Transverse colon (tissue), 4 donors: ENCODE measurements at regions not wholly inside any gene's neighbourhood (a gene's known extent, or its start where the extent isn't known, plus 50 kb on each side); places are given as distances from the start of the nearest gene placed in this dataset.

Experiments used
- DNase-seq: peaks from one replicate; pipeline ENCODE4 v3.0.0-alpha.2; 2019
- H3K27ac ChIP-seq, 4 donors: fragments of 200-600 bp; sonication (generic); 2 replicates each; pipeline ENCODE4 v1.5.1; 2016 to 2018; ENCODE audit warnings: inconsistent platforms in 4 of 4
- H3K27me3 ChIP-seq: fragments of 200-600 bp; sonication (generic); 2 replicates; pipeline ENCODE4 v1.5.1; 2017; ENCODE audit warnings: inconsistent platforms
- H3K36me3 ChIP-seq, 4 donors: fragments of 200-600 bp; sonication (generic); 2 replicates each; pipeline ENCODE4 v1.5.1; 2017 to 2019; ENCODE audit warnings: inconsistent platforms in 4 of 4
- H3K4me1 ChIP-seq, 4 donors: fragments of 200-600 bp; sonication (generic); 2 replicates each; pipeline ENCODE4 v1.5.1; 2017 to 2020; ENCODE audit warnings: inconsistent platforms in 4 of 4
- H3K4me3 ChIP-seq, 4 donors: fragments of 200-600 bp; sonication (generic); 1 replicate in 1 of 4; 2 replicates in 3 of 4; pipeline versions ENCODE4 v1.5.1 to v1.6.1; 2017 to 2019; ENCODE audit warnings: inconsistent platforms in 4 of 4
- H3K9me3 ChIP-seq, 2 donors: fragments of 200-600 bp; sonication (generic); 2 replicates each; pipeline ENCODE4 v1.5.1; 2017 to 2019; ENCODE audit warnings: inconsistent platforms in 2 of 2
- EP300 ChIP-seq: sonication (generic); formaldehyde crosslinking; IDR thresholded peaks from one replicate; pipeline ENCODE4 v1.6.1; 2017; ENCODE audit warnings: antibody characterized with exemption, low read depth
- POLR2A ChIP-seq: fragments of 450-650 bp; IDR thresholded peaks from one replicate; pipeline ENCODE4 v1.6.1; 2016; ENCODE audit warnings: antibody characterized with exemption, mild to moderate bottlenecking, moderate library complexity
- POLR2AphosphoS5 ChIP-seq, 3 donors: sonication (generic); formaldehyde crosslinking; IDR thresholded peaks; one replicate each; pipeline ENCODE4 v1.6.1; 2016; ENCODE audit warnings: antibody characterized with exemption in 3 of 3
- WGBS, 2 donors: methylation state at CpG; one replicate each; pipeline ENCODE4 v1.1.5; 2018; ENCODE audit warnings: low coverage in 1 of 2; 5-methylcytosine and 5-hydroxymethylcytosine counted together
- in situ Hi-C, 4 donors: fragments of 200-750 bp; cut with MboI; loops; one replicate each; pipeline versions ENCODE4 v1.15.0 to v1.15.1; 2017; ENCODE audit warnings: low sequenced_read_pairs in 3 of 4, low pct_ligation_motif_present in 1 of 4, low pct_unique_long_range_greater_than_20kb in 1 of 4
- intact Hi-C: fragments of 100-400 bp; cut with DNase I; formaldehyde crosslinking; loops from one replicate; pipeline ENCODE4 v1.15.1; 2023; ENCODE audit warnings: low total_unique reads
- TF ChIP-seq, protein P1 (sequence below), 5 experiments: fragments of 200-600 bp in 3 of 5; fragments of 450-650 bp in 2 of 5; sonication (generic) in 3 of 5; IDR thresholded peaks; 1 replicate in 2 of 5; 2 replicates in 3 of 5; pipeline ENCODE4 v1.5.1; 2016 to 2017; ENCODE audit warnings: antibody characterized with exemption in 5 of 5, inconsistent platforms in 3 of 5, mild to moderate bottlenecking in 2 of 5, moderate library complexity in 1 of 5

DNA sequence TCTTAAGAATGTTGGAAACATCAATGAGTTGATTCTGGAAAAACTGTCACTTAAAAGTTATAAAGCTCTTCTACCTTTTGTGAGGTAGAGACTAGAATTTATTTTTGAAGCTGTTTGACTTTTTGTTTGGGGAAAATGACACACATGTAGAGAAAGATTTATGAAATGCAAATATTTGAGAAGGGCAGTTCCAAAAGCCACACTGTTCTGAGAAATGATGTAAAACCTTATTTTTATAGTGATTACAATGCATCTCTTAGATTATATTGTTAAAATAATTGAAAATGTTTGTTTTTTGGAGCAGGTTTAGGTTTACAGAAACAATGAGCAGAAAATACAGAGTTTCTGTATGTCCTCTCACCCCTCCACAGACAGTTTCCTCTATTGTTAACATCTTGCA, 116.1 kb upstream of the CMC1 start:
- no peak overlapping the region for H3K4me3 ChIP-seq
- no peaks in the 10 kb centered on the region for H3K9me3 ChIP-seq
- H3K36me3 ChIP-seq: no peaks in the 10 kb centered on the region
- no peak for DNase-seq
- intact Hi-C loops (no loop called here), in situ Hi-C loops (no loop called here)
- no peaks in the 10 kb centered on the region for H3K27me3 ChIP-seq
- TF ChIP-seq EP300 (no peak), POLR2AphosphoS5 (IDR thresholded peaks at IDR 0.05) (no peak), POLR2A (no peak)
- TF ChIP-seq, protein P1, sequence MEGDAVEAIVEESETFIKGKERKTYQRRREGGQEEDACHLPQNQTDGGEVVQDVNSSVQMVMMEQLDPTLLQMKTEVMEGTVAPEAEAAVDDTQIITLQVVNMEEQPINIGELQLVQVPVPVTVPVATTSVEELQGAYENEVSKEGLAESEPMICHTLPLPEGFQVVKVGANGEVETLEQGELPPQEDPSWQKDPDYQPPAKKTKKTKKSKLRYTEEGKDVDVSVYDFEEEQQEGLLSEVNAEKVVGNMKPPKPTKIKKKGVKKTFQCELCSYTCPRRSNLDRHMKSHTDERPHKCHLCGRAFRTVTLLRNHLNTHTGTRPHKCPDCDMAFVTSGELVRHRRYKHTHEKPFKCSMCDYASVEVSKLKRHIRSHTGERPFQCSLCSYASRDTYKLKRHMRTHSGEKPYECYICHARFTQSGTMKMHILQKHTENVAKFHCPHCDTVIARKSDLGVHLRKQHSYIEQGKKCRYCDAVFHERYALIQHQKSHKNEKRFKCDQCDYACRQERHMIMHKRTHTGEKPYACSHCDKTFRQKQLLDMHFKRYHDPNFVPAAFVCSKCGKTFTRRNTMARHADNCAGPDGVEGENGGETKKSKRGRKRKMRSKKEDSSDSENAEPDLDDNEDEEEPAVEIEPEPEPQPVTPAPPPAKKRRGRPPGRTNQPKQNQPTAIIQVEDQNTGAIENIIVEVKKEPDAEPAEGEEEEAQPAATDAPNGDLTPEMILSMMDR (IDR thresholded peaks at IDR 0.05): no peak
- no peaks in the 10 kb centered on the region for H3K4me1 ChIP-seq
- H3K27ac ChIP-seq: no peak overlapping the region

DNA sequence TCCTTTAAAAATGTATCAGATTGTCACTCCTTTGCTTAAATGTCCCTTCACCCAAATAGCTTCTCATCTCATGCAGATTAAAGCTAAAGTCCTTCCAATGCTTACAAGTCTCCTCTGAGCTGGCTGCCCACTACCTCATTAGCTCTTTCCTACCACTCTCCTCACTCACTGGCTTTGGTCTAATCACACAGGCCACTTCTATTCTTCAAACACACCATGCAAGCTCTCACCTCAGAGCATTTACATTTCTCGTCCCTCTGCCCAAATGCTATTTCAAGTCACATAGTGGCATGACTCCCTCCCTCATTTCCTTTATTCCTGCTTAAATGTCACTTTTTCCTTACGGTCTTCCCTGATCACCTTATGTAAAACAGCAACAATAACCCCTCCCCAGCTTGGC, 110.6 kb upstream of the CMC1 start:
- in situ Hi-C loops: no loop called here

DNA sequence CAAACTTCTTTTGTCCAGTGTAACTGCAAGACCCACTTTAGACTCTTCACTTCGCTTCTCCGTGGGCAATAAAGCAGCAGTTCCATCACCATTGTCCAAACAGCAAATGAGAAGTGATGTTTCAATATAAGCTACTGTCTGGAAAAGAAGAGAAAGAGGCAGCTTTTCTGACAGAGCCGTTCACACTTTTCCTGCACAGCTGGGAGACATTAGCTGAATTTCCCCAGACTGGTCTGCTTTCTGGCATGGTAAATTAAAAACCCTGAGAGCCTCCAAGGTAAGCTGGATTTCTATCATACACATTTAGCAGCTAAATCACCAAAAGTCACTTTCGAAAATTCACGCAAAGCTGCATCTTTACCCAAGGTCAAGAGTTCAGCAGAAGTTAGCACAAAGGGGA, 108.5 kb upstream of the CMC1 start:
- 72 to 93% methylated on average over 5 of the region's 5 CpGs for WGBS, 2 donors
- in situ Hi-C loops: no loop called here
- H3K27me3 ChIP-seq: no peaks in the 10 kb centered on the region

More for the DNA sequence above, 110.6 kb upstream of the CMC1 start:
- no peaks in the 10 kb centered on the region for H3K36me3 ChIP-seq
- WGBS, 2 donors: 77 to 80% methylated on average over 2 of the region's 2 CpGs
- H3K4me1 ChIP-seq: peaks cover 0 to 9% (median 2%) of the 10 kb centered on the region in 4 donors
- intact Hi-C loops: no loop called here
- no peak overlapping the region for H3K27ac ChIP-seq
- no peak for DNase-seq
- no peaks in the 10 kb centered on the region for H3K27me3 ChIP-seq
- TF ChIP-seq EP300 (no peak), POLR2AphosphoS5 (IDR thresholded peaks at IDR 0.05) (no peak), POLR2A (no peak)
- TF ChIP-seq, protein P1 (IDR thresholded peaks at IDR 0.05): no peak
- no peaks in the 10 kb centered on the region for H3K9me3 ChIP-seq
- H3K4me3 ChIP-seq: no peak overlapping the region

DNA sequence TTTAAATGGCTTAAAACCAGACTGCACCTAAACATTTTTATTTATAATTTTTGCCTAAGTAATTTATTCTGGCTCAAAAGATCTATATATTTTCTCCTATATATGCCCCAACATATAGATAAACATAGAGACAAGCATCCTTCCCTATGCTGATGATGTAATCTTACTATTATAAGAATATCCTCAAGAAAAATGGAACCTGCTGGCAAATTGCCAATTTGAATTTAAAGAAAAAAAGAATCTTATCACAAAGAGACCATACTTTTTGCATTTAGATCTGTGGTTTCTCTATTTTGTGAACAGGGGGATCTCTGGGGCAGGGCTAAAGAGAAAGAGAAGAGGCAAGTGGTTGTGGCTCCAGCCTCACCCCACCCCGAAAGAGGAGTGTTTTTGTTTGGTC, 107.2 kb upstream of the CMC1 start:
- H3K27me3 ChIP-seq: no peaks in the 10 kb centered on the region
- WGBS, 2 donors: 65% methylated on average over 1 of the region's 1 CpG; no CpG with 5 or more reads in 1 of the 2 donors

More for the DNA sequence above, 108.5 kb upstream of the CMC1 start:
- no peak overlapping the region for H3K4me3 ChIP-seq
- TF ChIP-seq POLR2A (no peak), POLR2AphosphoS5 (IDR thresholded peaks at IDR 0.05) (no peak), EP300 (no peak)
- TF ChIP-seq, protein P1 (IDR thresholded peaks at IDR 0.05): no peak
- no peak overlapping the region for H3K27ac ChIP-seq
- no peak for DNase-seq
- no peaks in the 10 kb centered on the region for H3K36me3 ChIP-seq
- no peaks in the 10 kb centered on the region for H3K9me3 ChIP-seq
- peaks cover 0 to 9% (median 2%) of the 10 kb centered on the region in 4 donors for H3K4me1 ChIP-seq
- intact Hi-C loops: no loop called here

More for the DNA sequence above, 107.2 kb upstream of the CMC1 start:
- no peak for TF ChIP-seq EP300
- TF ChIP-seq, protein P1 (IDR thresholded peaks at IDR 0.05): no peak
- no peak for TF ChIP-seq POLR2AphosphoS5 (IDR thresholded peaks at IDR 0.05)
- TF ChIP-seq POLR2A: no peak
- Histone ChIP-seq H3K4me3 (no peak overlapping the region), H3K4me1 (peaks cover 0 to 16% (median 2%) of the 10 kb centered on the region in 4 donors), H3K9me3 (no peaks in the 10 kb centered on the region), H3K36me3 (no peaks in the 10 kb centered on the region), H3K27ac (no peak overlapping the region)
- in situ Hi-C loops (no loop called here), intact Hi-C loops (no loop called here)
- no peak for DNase-seq
